Tibial nerve (tissue), 4 donors: ENCODE measurements at regions not wholly inside any gene's neighbourhood (a gene's known extent, or its start where the extent isn't known, plus 50 kb on each side); places are given as distances from the start of the nearest gene placed in this dataset.

Source experiments
- DNase-seq, 2 donors: peaks; one replicate each; pipeline ENCODE4 v3.0.0-alpha.2; 2019; ENCODE audit warnings: low spot score in 2 of 2
- H3K27ac ChIP-seq, 4 donors: fragments of 200-600 bp; sonication (generic) in 3 of 4; one replicate each; pipeline ENCODE4 v1.5.1; 2017 to 2019; ENCODE audit warnings: mild to moderate bottlenecking in 1 of 4
- H3K27me3 ChIP-seq, 2 donors: fragments of 200-600 bp; sonication (generic) in 1 of 2; one replicate each; pipeline versions ENCODE4 v1.5.1 to v1.6.0; 2017 to 2019
- H3K36me3 ChIP-seq, 3 donors: fragments of 200-600 bp; sonication (generic); one replicate each; pipeline ENCODE4 v1.5.1; 2018 to 2019
- H3K4me1 ChIP-seq, 4 donors: fragments of 200-600 bp; sonication (generic) in 3 of 4; one replicate each; pipeline ENCODE4 v1.5.1; 2017 to 2019
- H3K4me3 ChIP-seq, 4 donors: fragments of 200-600 bp; sonication (generic) in 3 of 4; one replicate each; pipeline ENCODE4 v1.5.1; 2017 to 2019; ENCODE audit warnings: mild to moderate bottlenecking in 1 of 4, moderate library complexity in 1 of 4
- H3K9me3 ChIP-seq, 4 donors: fragments of 200-600 bp; sonication (generic) in 3 of 4; one replicate each; pipeline ENCODE4 v1.5.1; 2017 to 2019
- CTCF ChIP-seq, 5 experiments: fragments of 200-600 bp in 3 of 5; fragments of 450-650 bp in 2 of 5; sonication (generic) in 3 of 5; IDR thresholded peaks; one replicate each; pipeline ENCODE4 v1.5.1; 2016 to 2019; ENCODE audit warnings: antibody characterized with exemption in 5 of 5, mild to moderate bottlenecking in 3 of 5, moderate library complexity in 2 of 5
- EP300 ChIP-seq, 2 donors: sonication (generic); formaldehyde crosslinking; IDR thresholded peaks; one replicate each; pipeline ENCODE4 v1.6.1; 2017; ENCODE audit warnings: antibody characterized with exemption in 2 of 2, mild to moderate bottlenecking in 1 of 2
- POLR2A ChIP-seq, 2 donors: fragments of 450-650 bp; IDR thresholded peaks; one replicate each; pipeline ENCODE4 v1.6.1; 2017; ENCODE audit warnings: antibody characterized with exemption in 2 of 2, mild to moderate bottlenecking in 2 of 2, moderate library complexity in 2 of 2
- WGBS, 2 donors: methylation state at CpG; one replicate each; pipeline ENCODE4 v1.1.5; 2018; 5-methylcytosine and 5-hydroxymethylcytosine counted together

- Histone ChIP-seq H3K36me3 (no peaks in the 10 kb centered on the region), H3K4me3 (no peak overlapping the region), H3K9me3 (no peaks in the 10 kb centered on the region), H3K27ac (no peak overlapping the region), H3K27me3 (peaks cover 0 to 5% of the 10 kb centered on the region in 2 donors), H3K4me1 (no peaks in the 10 kb centered on the region)
- TF ChIP-seq POLR2A (IDR thresholded peaks at IDR 0.05) (no peak), EP300 (IDR thresholded peaks at IDR 0.05) (no peak), CTCF (IDR thresholded peaks at IDR 0.05) (no peak)
- no peak for DNase-seq
- WGBS, 2 donors = 55 to 82% methylated on average over 2 of the region's 2 CpGs
Measured at GRCh38 chrX:99117011-99117410, 1293.1 kb downstream of the PCDH19 start.

- Histone ChIP-seq H3K9me3 (no peaks in the 10 kb centered on the region), H3K36me3 (no peaks in the 10 kb centered on the region), H3K4me3 (no peak overlapping the region), H3K27ac (no peak overlapping the region), H3K4me1 (no peaks in the 10 kb centered on the region), H3K27me3 (peaks cover 0 to 6% of the 10 kb centered on the region in 2 donors)
- WGBS, 2 donors = 51 to 59% methylated on average over 3 to 4 of the region's 4 CpGs
- DNase-seq = no peak
- TF ChIP-seq EP300 (IDR thresholded peaks at IDR 0.05) (no peak), CTCF (IDR thresholded peaks at IDR 0.05) (no peak), POLR2A (IDR thresholded peaks at IDR 0.05) (no peak)
Measured at GRCh38 chrX:99095965-99096635, 1314.0 kb downstream of the PCDH19 start.

DNA sequence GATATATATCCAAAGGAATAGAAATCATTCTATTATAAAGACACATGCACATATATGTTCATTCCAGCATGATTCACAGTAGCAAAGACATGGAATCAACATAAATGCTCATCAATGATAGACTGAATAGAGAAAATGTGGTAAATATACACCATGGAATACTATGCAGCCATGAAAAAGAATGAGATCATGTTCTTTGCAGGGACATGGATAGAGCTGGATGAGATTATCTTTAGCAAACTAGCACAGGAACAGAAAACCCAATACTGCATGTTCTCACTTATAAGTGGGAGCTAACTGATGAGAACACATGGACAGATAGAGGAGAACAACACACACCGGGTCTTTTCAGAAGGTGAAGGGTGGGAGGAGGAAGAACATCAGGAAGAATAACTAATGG, 1318.6 kb downstream of the PCDH19 start:
- 97 to 100% methylated on average over 1 of the region's 1 CpG for WGBS, 2 donors
- Histone ChIP-seq H3K36me3 (no peaks in the 10 kb centered on the region), H3K27ac (no peak overlapping the region), H3K9me3 (no peaks in the 10 kb centered on the region), H3K4me1 (no peaks in the 10 kb centered on the region), H3K4me3 (no peak overlapping the region), H3K27me3 (peaks cover 0 to 2% of the 10 kb centered on the region in 2 donors)
- TF ChIP-seq EP300 (IDR thresholded peaks at IDR 0.05) (no peak), CTCF (IDR thresholded peaks at IDR 0.05) (no peak), POLR2A (IDR thresholded peaks at IDR 0.05) (no peak)
- no peak for DNase-seq

GRCh38 chrX:99078301-99078700, 1331.8 kb downstream of the PCDH19 start:
- no peak overlapping the region for H3K27ac ChIP-seq
- peaks cover 0 to 7% of the 10 kb centered on the region in 2 donors for H3K27me3 ChIP-seq
- no peak for DNase-seq
- WGBS, 2 donors = 60 to 71% methylated on average over 4 of the region's 4 CpGs
- TF ChIP-seq EP300 (IDR thresholded peaks at IDR 0.05) (no peak), CTCF (IDR thresholded peaks at IDR 0.05) (no peak), POLR2A (IDR thresholded peaks at IDR 0.05) (no peak)
- no peaks in the 10 kb centered on the region for H3K36me3 ChIP-seq
- no peak overlapping the region for H3K4me3 ChIP-seq
- no peaks in the 10 kb centered on the region for H3K9me3 ChIP-seq
- H3K4me1 ChIP-seq = no peaks in the 10 kb centered on the region

- Histone ChIP-seq H3K4me1 (no peaks in the 10 kb centered on the region), H3K27ac (no peak overlapping the region), H3K4me3 (no peak overlapping the region), H3K27me3 (peaks cover 0 to 7% of the 10 kb centered on the region in 2 donors), H3K9me3 (no peaks in the 10 kb centered on the region), H3K36me3 (no peaks in the 10 kb centered on the region)
- WGBS, 2 donors = 85 to 98% methylated on average over 3 of the region's 3 CpGs
- no peak for DNase-seq
- TF ChIP-seq POLR2A (IDR thresholded peaks at IDR 0.05) (no peak), EP300 (IDR thresholded peaks at IDR 0.05) (no peak), CTCF (IDR thresholded peaks at IDR 0.05) (no peak)
Measured at GRCh38 chrX:99077099-99077498, 1333.0 kb downstream of the PCDH19 start.
